HL-60 (cell line): ENCODE measurements at regions not wholly inside any gene's neighbourhood (a gene's known extent, or its start where the extent isn't known, plus 50 kb on each side); places are given as distances from the start of the nearest gene placed in this dataset.

Source experiments
- GABPA ChIP-seq: IDR thresholded peaks from 2 replicates; pipeline ENCODE4 v1.6.1; 2012; ENCODE audit warnings: low read depth
- POLR2AphosphoS5 ChIP-seq: IDR thresholded peaks from 2 replicates; pipeline ENCODE4 v1.6.1; 2012; ENCODE audit warnings: low read depth
- TF ChIP-seq, protein P1 (sequence below): IDR thresholded peaks from one replicate; pipeline ENCODE4 v1.5.1; 2011; ENCODE audit warnings: low read length, control low read depth, inconsistent platforms; ENCODE audit not compliant: insufficient read depth
- TF ChIP-seq, protein P2 (sequence below): IDR thresholded peaks from 2 replicates; pipeline ENCODE4 v1.6.1; 2012; ENCODE audit warnings: low read depth; ENCODE audit not compliant: insufficient replicate concordance

DNA sequence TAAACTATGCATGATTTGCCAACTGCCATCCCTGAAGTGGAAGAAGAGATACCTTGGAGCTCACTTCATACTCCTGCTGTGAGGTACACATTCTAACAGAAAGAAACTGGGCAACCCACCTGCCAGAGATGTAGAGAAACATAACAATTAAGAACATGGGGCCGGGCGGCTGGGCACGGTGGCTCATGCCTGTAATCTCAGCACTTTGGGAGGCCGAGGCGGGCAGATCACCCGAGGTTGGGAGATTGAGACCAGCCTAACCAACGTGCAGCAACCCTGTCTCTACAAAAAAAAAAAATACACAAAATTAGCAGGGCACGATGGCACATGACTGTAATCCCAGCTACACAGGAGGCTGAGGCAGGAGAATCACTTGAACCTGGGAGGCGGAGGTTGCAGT is 402.6 kb upstream of the ANKRD30A start:
- TF ChIP-seq, protein P1, sequence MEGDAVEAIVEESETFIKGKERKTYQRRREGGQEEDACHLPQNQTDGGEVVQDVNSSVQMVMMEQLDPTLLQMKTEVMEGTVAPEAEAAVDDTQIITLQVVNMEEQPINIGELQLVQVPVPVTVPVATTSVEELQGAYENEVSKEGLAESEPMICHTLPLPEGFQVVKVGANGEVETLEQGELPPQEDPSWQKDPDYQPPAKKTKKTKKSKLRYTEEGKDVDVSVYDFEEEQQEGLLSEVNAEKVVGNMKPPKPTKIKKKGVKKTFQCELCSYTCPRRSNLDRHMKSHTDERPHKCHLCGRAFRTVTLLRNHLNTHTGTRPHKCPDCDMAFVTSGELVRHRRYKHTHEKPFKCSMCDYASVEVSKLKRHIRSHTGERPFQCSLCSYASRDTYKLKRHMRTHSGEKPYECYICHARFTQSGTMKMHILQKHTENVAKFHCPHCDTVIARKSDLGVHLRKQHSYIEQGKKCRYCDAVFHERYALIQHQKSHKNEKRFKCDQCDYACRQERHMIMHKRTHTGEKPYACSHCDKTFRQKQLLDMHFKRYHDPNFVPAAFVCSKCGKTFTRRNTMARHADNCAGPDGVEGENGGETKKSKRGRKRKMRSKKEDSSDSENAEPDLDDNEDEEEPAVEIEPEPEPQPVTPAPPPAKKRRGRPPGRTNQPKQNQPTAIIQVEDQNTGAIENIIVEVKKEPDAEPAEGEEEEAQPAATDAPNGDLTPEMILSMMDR: no peak
- no peak for TF ChIP-seq POLR2AphosphoS5
- no peak for TF ChIP-seq GABPA
- TF ChIP-seq, protein P2, sequence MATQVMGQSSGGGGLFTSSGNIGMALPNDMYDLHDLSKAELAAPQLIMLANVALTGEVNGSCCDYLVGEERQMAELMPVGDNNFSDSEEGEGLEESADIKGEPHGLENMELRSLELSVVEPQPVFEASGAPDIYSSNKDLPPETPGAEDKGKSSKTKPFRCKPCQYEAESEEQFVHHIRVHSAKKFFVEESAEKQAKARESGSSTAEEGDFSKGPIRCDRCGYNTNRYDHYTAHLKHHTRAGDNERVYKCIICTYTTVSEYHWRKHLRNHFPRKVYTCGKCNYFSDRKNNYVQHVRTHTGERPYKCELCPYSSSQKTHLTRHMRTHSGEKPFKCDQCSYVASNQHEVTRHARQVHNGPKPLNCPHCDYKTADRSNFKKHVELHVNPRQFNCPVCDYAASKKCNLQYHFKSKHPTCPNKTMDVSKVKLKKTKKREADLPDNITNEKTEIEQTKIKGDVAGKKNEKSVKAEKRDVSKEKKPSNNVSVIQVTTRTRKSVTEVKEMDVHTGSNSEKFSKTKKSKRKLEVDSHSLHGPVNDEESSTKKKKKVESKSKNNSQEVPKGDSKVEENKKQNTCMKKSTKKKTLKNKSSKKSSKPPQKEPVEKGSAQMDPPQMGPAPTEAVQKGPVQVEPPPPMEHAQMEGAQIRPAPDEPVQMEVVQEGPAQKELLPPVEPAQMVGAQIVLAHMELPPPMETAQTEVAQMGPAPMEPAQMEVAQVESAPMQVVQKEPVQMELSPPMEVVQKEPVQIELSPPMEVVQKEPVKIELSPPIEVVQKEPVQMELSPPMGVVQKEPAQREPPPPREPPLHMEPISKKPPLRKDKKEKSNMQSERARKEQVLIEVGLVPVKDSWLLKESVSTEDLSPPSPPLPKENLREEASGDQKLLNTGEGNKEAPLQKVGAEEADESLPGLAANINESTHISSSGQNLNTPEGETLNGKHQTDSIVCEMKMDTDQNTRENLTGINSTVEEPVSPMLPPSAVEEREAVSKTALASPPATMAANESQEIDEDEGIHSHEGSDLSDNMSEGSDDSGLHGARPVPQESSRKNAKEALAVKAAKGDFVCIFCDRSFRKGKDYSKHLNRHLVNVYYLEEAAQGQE: no peak
